ENCODE measurements at regions not wholly inside any gene's neighbourhood (a gene's known extent, or its start where the extent isn't known, plus 50 kb on each side); places are given as distances from the start of the nearest gene placed in this dataset.
"Not testable (repeated sequence)": the region's sequence is repeated elsewhere in the genome, so short reads cannot be mapped to it uniquely, and the experiment has no call there.

GRCh38 chr16:88274126-88274750, 108.5 kb upstream of the ZNF469 start:
- CTCF ChIA-PET; ATAC-seq; H3K27me3 Mint-ChIP-seq (ENCODE audit: low read depth); H3K4me3 Mint-ChIP-seq; DNase-seq (ENCODE audit: low spot score); H3K27ac Mint-ChIP-seq; H3K36me3 Mint-ChIP-seq; H3K4me1 Mint-ChIP-seq: not testable (repeated sequence)
- H3K9me3 Mint-ChIP-seq = peaks cover 29% of the 10 kb centered on the region
- POLR2A ChIA-PET = interaction anchor here (0.7 kb wide), 1 partner anchor 1105 kb away, joined by 3 read pairs; no protein-coding TSS in a partner anchor

DNA sequence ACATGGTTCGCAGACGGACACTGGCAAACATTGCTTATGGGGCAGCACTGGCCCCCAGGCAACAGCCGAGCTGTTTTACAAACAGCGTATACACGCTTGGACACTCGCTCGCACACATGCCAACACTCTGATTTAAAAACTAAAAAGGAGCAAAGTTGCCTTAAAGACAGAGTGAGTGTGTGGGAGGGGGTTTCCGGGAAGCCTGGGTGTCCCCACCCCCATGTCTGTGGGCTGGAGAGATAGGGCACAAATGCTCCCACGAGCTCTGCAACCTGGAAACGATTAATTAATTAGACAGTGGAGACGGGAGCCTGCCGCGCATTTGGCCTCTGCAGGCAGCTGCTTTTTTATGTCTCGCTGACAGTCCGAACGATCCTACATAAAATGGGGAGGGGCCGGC, 107.9 kb upstream of the ZNF469 start:
- H3K27ac Mint-ChIP-seq = no peak overlapping the region
- H3K4me3 Mint-ChIP-seq = no peak overlapping the region
- no peaks in the 10 kb centered on the region for H3K4me1 Mint-ChIP-seq
- peaks cover 10% of the 10 kb centered on the region; the same call in 1 of the 2 replicates for H3K36me3 Mint-ChIP-seq
- ChIA-PET CTCF (no interaction called here), POLR2A (no interaction called here)
- H3K9me3 Mint-ChIP-seq = peaks cover 32% of the 10 kb centered on the region
- H3K27me3 Mint-ChIP-seq (ENCODE audit: low read depth) = no peaks in the 10 kb centered on the region; the same call in none of the 2 replicates
- TF ChIP-seq HMGA2 (CRISPR knock-in tag; IDR thresholded peaks at IDR 0.05) (no peak), MXD4 (CRISPR knock-in tag; IDR thresholded peaks at IDR 0.05; ENCODE audit: borderline replicate concordance) (no peak), ZNF317 (CRISPR knock-in tag; IDR thresholded peaks at IDR 0.05; ENCODE audit: borderline replicate concordance, low read depth) (no peak), FOXK1 (CRISPR knock-in tag; IDR thresholded peaks at IDR 0.05) (no peak), RORB (CRISPR knock-in tag; IDR thresholded peaks at IDR 0.05) (no peak), ZNF671 (CRISPR knock-in tag; IDR thresholded peaks at IDR 0.05) (no peak), ZNF219 (CRISPR knock-in tag; IDR thresholded peaks at IDR 0.05; ENCODE audit: borderline replicate concordance) (no peak), ATF1 (CRISPR knock-in tag; IDR thresholded peaks at IDR 0.05) (no peak), ZBTB21 (CRISPR knock-in tag; IDR thresholded peaks at IDR 0.05; ENCODE audit: borderline replicate concordance) (no peak), GRHL2 (CRISPR knock-in tag; IDR thresholded peaks at IDR 0.05; ENCODE audit: insufficient replicate concordance, severe bottlenecking) (no peak), ZNF232 (CRISPR knock-in tag; IDR thresholded peaks at IDR 0.05) (no peak), ZNF281 (CRISPR knock-in tag; IDR thresholded peaks at IDR 0.05) (no peak), KAT7 (CRISPR knock-in tag; IDR thresholded peaks at IDR 0.05; ENCODE audit: borderline replicate concordance) (no peak)
- TF ChIP-seq, protein P1, sequence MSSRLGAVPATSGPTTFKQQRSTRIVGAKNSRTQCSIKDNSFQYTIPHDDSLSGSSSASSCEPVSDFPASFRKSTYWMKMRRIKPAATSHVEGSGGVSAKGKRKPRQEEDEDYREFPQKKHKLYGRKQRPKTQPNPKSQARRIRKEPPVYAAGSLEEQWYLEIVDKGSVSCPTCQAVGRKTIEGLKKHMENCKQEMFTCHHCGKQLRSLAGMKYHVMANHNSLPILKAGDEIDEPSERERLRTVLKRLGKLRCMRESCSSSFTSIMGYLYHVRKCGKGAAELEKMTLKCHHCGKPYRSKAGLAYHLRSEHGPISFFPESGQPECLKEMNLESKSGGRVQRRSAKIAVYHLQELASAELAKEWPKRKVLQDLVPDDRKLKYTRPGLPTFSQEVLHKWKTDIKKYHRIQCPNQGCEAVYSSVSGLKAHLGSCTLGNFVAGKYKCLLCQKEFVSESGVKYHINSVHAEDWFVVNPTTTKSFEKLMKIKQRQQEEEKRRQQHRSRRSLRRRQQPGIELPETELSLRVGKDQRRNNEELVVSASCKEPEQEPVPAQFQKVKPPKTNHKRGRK (CRISPR knock-in tag; IDR thresholded peaks at IDR 0.05; ENCODE audit: borderline replicate concordance) = no peak
- ATAC-seq = no peak
- no peak for DNase-seq (ENCODE audit: low spot score)

- H3K4me1 Mint-ChIP-seq; ATAC-seq; H3K27me3 Mint-ChIP-seq (ENCODE audit: low read depth); H3K27ac Mint-ChIP-seq; DNase-seq (ENCODE audit: low spot score); POLR2A ChIA-PET; H3K4me3 Mint-ChIP-seq; CTCF ChIA-PET: not testable (repeated sequence)
- peaks cover 39% of the 10 kb centered on the region for H3K9me3 Mint-ChIP-seq
- peaks cover 14% of the 10 kb centered on the region; the same call in 1 of the 2 replicates for H3K36me3 Mint-ChIP-seq
Observed at GRCh38 chr16:88275336-88276122, 107.2 kb upstream of the ZNF469 start.

- ATAC-seq; DNase-seq (ENCODE audit: low spot score); H3K4me3 Mint-ChIP-seq; H3K4me1 Mint-ChIP-seq; CTCF ChIA-PET; H3K27me3 Mint-ChIP-seq (ENCODE audit: low read depth); POLR2A ChIA-PET; H3K27ac Mint-ChIP-seq: not testable (repeated sequence)
- Mint-ChIP-seq H3K36me3 (peaks cover 14% of the 10 kb centered on the region; the same call in 1 of the 2 replicates), H3K9me3 (peaks cover 46% of the 10 kb centered on the region)
Observed at GRCh38 chr16:88276123-88276588, 106.6 kb upstream of the ZNF469 start.

Data from WTC11 (cell line).